SKM-1 treated with dmso at 0.1 percent for 144 hours (cell line): ENCODE measurements at regions not wholly inside any gene's neighbourhood (a gene's known extent, or its start where the extent isn't known, plus 50 kb on each side); places are given as distances from the start of the nearest gene placed in this dataset.

Experiments used
- DNase-seq: peaks from one replicate; lab custom pipeline; 2025; ENCODE audit not compliant: unreplicated experiment; lab: John Stamatoyannopoulos, UW

- DNase-seq: no peak
Measured at GRCh38 chr11:8323161-8323935, 59.7 kb upstream of the LMO1 start.

DNA sequence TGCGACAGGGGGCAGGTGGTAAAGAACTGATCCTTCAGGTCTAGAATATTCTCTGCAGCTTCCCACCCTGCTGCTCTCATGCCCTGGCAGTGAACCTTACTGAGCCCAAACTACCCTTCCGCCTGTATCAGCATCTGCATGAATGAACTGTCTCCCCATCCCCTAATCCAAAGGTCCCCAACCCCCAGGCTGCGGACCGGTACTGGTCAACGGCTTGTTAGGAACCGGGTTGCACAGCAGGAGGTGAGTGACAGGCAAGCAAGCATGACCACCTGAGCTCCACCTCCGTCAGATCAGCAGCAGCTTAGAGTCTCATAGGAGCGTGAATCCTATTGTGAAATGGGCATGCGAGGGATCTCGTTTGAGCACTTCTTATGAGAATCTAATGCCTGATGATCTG lies 58.2 kb upstream of the LMO1 start:
- no peak for DNase-seq

- no peak for DNase-seq
Measured at GRCh38 chr11:8320076-8320475, 56.4 kb upstream of the LMO1 start.

- DNase-seq: no peak
Measured at GRCh38 chr11:8318536-8318935, 54.9 kb upstream of the LMO1 start.

DNA sequence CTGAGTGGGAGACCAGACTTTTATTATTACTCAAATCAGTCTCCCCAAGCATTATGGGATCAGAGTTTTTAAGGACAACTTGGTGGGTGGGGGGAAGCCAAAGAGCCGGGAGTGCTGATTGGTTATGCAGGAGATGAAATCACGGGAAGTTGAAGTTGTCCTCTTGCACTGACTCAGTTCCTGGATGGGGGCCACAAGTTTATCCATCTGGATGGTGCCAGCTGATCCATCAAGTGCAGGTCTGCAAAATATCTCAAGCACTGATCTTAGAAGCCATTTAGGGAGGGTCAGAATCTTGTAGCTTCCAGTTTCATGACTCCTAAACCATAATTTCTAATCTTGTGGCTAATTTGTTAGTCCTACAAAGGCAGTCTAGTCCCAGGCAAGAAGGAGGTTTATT lies 53.5 kb upstream of the LMO1 start:
- no peak for DNase-seq

- DNase-seq: no peak
Measured at GRCh38 chr11:8315954-8316353, 52.3 kb upstream of the LMO1 start.

- DNase-seq: no peak
Measured at GRCh38 chr11:8315463-8315862, 51.8 kb upstream of the LMO1 start.

DNA sequence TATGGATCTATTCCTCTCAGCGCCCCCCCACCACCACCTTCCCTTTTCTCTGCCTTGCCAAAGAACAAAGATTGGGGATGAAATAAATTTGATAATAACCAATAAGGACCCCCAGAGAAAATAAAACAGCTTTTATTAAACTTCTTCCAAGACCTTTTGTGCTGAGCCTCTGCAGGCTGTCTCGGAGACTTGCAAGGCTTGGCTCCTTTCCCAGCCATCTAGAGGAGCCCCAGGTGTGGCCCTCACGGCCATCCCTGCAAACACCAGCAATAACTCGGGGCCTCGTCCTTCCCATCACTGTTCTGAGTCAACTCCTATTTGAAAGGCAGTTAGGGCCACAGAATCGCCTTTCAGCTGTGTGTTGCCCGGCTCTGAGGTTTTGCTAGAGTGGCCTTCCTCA lies 51.2 kb upstream of the LMO1 start:
- no peak for DNase-seq

- no peak for DNase-seq
Measured at GRCh38 chr11:8313504-8314090, 49.9 kb upstream of the LMO1 start.
